ENCODE measurements at regions not wholly inside any gene's neighbourhood (a gene's known extent, or its start where the extent isn't known, plus 50 kb on each side); places are given as distances from the start of the nearest gene placed in this dataset.

DNA sequence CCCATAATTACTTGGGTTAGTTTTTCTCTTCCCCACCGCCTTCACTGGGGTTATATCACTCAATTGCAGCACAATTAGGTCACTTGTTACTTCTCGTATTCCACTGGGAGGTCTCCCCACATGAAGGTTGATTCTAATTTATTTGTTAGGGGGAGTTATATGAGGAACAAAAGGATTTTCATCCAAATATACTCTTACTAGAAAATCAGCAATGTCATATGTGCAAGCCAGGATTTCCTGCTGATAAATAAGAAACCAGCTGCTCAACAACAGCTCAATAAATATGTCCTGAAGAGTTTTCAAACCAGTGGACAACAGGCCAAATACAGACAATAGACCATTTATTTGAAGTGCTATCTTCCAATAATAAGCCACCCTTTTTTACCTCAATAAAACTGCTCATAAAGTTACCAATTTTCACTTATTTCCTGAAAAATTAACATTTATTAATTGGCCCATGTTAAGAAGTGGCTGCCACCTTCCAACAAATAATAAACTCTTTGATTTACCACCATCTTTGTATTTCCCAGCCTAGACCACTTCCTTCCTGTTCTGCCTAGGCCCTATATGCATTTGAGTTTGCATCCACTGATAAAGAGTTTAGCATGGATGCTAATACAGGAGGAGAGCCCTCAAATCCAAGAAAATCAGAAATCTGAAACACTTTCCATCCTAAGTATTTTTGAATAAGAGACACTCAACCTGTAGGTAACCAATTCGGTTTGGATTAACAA is 184.4 kb upstream of the SLC39A10 start:
- ATAC-seq (no peak), DNase-seq (ENCODE audit: low read depth, low spot score) (no peak)
- BruUV-seq (replicated peaks) = no TSS peak
- Histone ChIP-seq H4K20me1 (ENCODE audit: insufficient read depth) (no peaks in the 10 kb centered on the region), H3K79me2 (ENCODE audit: insufficient read depth, low read length) (no peaks in the 10 kb centered on the region), H3K36me3 (ENCODE audit: control insufficient read depth in 1 of 2, insufficient read depth in 2 of 2, low read length in 2 of 2) (no peaks in the 10 kb centered on the region), H3K9ac (ENCODE audit: low read length) (no peak overlapping the region), H3K4me2 (ENCODE audit: low read length) (no peak overlapping the region), H3K4me3 (replicated peaks in 1 of 2; ENCODE audit: low read depth in 1 of 2, low read length in 2 of 2) (no peak overlapping the region), H3K9me3 (ENCODE audit: control insufficient read depth in 1 of 2, insufficient read depth in 1 of 2, low read depth in 1 of 2, low read length in 2 of 2) (no peaks in the 10 kb centered on the region), H3K27me3 (ENCODE audit: insufficient read depth, low read length) (no peaks in the 10 kb centered on the region), H3K4me1 (ENCODE audit: control insufficient read depth in 1 of 2, insufficient read depth in 2 of 2, low read length in 2 of 2) (no peaks in the 10 kb centered on the region), H2AFZ (ENCODE audit: low read depth, low read length, poor library complexity, severe bottlenecking) (no peak overlapping the region), H3K9me2 (ENCODE audit: insufficient read depth) (no peaks in the 10 kb centered on the region), H3K27ac (ENCODE audit: low read depth, low read length) (no peak overlapping the region)
- no peak for TF ChIP-seq EZH2phosphoT487 (IDR thresholded peaks at IDR 0.05; ENCODE audit: borderline replicate concordance)
- no peak for TF ChIP-seq JUND (IDR thresholded peaks at IDR 0.05)
- TF ChIP-seq, protein P1, sequence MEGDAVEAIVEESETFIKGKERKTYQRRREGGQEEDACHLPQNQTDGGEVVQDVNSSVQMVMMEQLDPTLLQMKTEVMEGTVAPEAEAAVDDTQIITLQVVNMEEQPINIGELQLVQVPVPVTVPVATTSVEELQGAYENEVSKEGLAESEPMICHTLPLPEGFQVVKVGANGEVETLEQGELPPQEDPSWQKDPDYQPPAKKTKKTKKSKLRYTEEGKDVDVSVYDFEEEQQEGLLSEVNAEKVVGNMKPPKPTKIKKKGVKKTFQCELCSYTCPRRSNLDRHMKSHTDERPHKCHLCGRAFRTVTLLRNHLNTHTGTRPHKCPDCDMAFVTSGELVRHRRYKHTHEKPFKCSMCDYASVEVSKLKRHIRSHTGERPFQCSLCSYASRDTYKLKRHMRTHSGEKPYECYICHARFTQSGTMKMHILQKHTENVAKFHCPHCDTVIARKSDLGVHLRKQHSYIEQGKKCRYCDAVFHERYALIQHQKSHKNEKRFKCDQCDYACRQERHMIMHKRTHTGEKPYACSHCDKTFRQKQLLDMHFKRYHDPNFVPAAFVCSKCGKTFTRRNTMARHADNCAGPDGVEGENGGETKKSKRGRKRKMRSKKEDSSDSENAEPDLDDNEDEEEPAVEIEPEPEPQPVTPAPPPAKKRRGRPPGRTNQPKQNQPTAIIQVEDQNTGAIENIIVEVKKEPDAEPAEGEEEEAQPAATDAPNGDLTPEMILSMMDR (IDR thresholded peaks at IDR 0.05 in 2 of 3, conservative IDR thresholded peaks at IDR 0.05 in 1 of 3; ENCODE audit: borderline replicate concordance in 1 of 3, insufficient read depth in 1 of 3, low read depth in 2 of 3, low read length in 2 of 3) = no peak
- TF ChIP-seq POLR2AphosphoS5 (IDR thresholded peaks at IDR 0.05; ENCODE audit: low read depth, low read length) = no peak
- no peak for TF ChIP-seq ELF1 (IDR thresholded peaks at IDR 0.05; ENCODE audit: borderline replicate concordance, low read depth)
- TF ChIP-seq, protein P2, sequence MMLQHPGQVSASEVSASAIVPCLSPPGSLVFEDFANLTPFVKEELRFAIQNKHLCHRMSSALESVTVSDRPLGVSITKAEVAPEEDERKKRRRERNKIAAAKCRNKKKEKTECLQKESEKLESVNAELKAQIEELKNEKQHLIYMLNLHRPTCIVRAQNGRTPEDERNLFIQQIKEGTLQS (IDR thresholded peaks at IDR 0.05) = no peak
- no peak for TF ChIP-seq CEBPB (IDR thresholded peaks at IDR 0.05; ENCODE audit: low read depth)
- TF ChIP-seq CBX3 (IDR thresholded peaks at IDR 0.05; ENCODE audit: low read depth) = no peak
- TF ChIP-seq EZH2 (IDR thresholded peaks at IDR 0.05) = no peak
- TF ChIP-seq FOSL1 (IDR thresholded peaks at IDR 0.05; ENCODE audit: low read depth) = no peak
- TF ChIP-seq SP1 (IDR thresholded peaks at IDR 0.05; ENCODE audit: low read depth) = no peak
- TF ChIP-seq ZFX (IDR thresholded peaks at IDR 0.05) = no peak
- no peak for TF ChIP-seq YY1 (IDR thresholded peaks at IDR 0.05; ENCODE audit: extremely low read depth, insufficient replicate concordance, low read depth, low read length)
- no peak for TF ChIP-seq SRF (IDR thresholded peaks at IDR 0.05; ENCODE audit: low read depth)
- no peak for TF ChIP-seq EGR1 (IDR thresholded peaks at IDR 0.05; ENCODE audit: low read depth)
- TF ChIP-seq ZBTB33 (IDR thresholded peaks at IDR 0.05; ENCODE audit: extremely low read depth, insufficient replicate concordance, low read length) = no peak
- no peak for TF ChIP-seq TCF7L2 (IDR thresholded peaks at IDR 0.05; ENCODE audit: borderline replicate concordance, extremely low read depth, insufficient read depth, insufficient read length)
- no peak for TF ChIP-seq ZNF274 (IDR thresholded peaks at IDR 0.05; ENCODE audit: low read depth, low read length)
- TF ChIP-seq SIN3A (IDR thresholded peaks at IDR 0.05; ENCODE audit: low read depth) = no peak
- TF ChIP-seq, protein P3, sequence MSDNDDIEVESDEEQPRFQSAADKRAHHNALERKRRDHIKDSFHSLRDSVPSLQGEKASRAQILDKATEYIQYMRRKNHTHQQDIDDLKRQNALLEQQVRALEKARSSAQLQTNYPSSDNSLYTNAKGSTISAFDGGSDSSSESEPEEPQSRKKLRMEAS (IDR thresholded peaks at IDR 0.05) = no peak
- intact Hi-C loops (cut with micrococcal nuclease) = no loop called here
- ChIA-PET RAD21 (ENCODE audit: low non-redundant PET in 1 of 2, low total read pairs in 2 of 2, uncharacterized antibody in 2 of 2, unreplicated experiment in 2 of 2) (no interaction called here), CTCF (no interaction called here), POLR2A (no interaction called here)

All from HCT116 (cell line).